GM19397 (cell line): ENCODE measurements at regions not wholly inside any gene's neighbourhood (a gene's known extent, or its start where the extent isn't known, plus 50 kb on each side); places are given as distances from the start of the nearest gene placed in this dataset.
"Not testable (repeated sequence)": the region's sequence is repeated elsewhere in the genome, so short reads cannot be mapped to it uniquely, and the experiment has no call there.

ENCODE experiments used
- ATAC-seq: cut with Tn5 transposase; IDR thresholded peaks from one replicate; pipeline ENCODE4 v1.9.1; 2021; ENCODE audit warnings: mild to moderate bottlenecking, moderate library complexity; ENCODE audit not compliant: unreplicated experiment

GRCh38 chr9:41367301-41367700 lies 178.2 kb upstream of the ZNG1F start:
- not testable (repeated sequence) for ATAC-seq

GRCh38 chr9:41361790-41362189 lies 172.7 kb upstream of the ZNG1F start:
- ATAC-seq: not testable (repeated sequence)

- ATAC-seq: not testable (repeated sequence)
These were observed 170.0 kb upstream of the ZNG1F start for GRCh38 chr9:41359116-41359515.

GRCh38 chr9:41358682-41359081 lies 169.6 kb upstream of the ZNG1F start:
- ATAC-seq: not testable (repeated sequence)

GRCh38 chr9:41357918-41358404 lies 168.8 kb upstream of the ZNG1F start:
- ATAC-seq: not testable (repeated sequence)

- ATAC-seq: not testable (repeated sequence)
These were observed 168.2 kb upstream of the ZNG1F start for GRCh38 chr9:41357350-41357748.

GRCh38 chr9:41356588-41357349 lies 167.7 kb upstream of the ZNG1F start:
- not testable (repeated sequence) for ATAC-seq

- not testable (repeated sequence) for ATAC-seq
These were observed 166.8 kb upstream of the ZNG1F start for GRCh38 chr9:41355712-41356450.

- ATAC-seq: not testable (repeated sequence)
These were observed 165.9 kb upstream of the ZNG1F start for GRCh38 chr9:41354978-41355377.

- ATAC-seq: not testable (repeated sequence)
These were observed 165.2 kb upstream of the ZNG1F start for GRCh38 chr9:41354060-41354934.

- not testable (repeated sequence) for ATAC-seq
These were observed 163.9 kb upstream of the ZNG1F start for GRCh38 chr9:41353026-41353425.

GRCh38 chr9:41352390-41352789 lies 163.3 kb upstream of the ZNG1F start:
- not testable (repeated sequence) for ATAC-seq

GRCh38 chr9:41347893-41348292 lies 158.8 kb upstream of the ZNG1F start:
- ATAC-seq: not testable (repeated sequence)

- ATAC-seq: not testable (repeated sequence)
These were observed 143.4 kb upstream of the ZNG1F start for GRCh38 chr9:41332562-41332961.

GRCh38 chr9:41321277-41321676 lies 132.2 kb upstream of the ZNG1F start:
- ATAC-seq: not testable (repeated sequence)

GRCh38 chr9:41308953-41309352 lies 119.8 kb upstream of the ZNG1F start:
- not testable (repeated sequence) for ATAC-seq

GRCh38 chr9:41285744-41286143 lies 96.6 kb upstream of the ZNG1F start:
- not testable (repeated sequence) for ATAC-seq

- not testable (repeated sequence) for ATAC-seq
These were observed 91.5 kb upstream of the ZNG1F start for GRCh38 chr9:41280299-41281238.

GRCh38 chr9:41279437-41279836 lies 90.3 kb upstream of the ZNG1F start:
- not testable (repeated sequence) for ATAC-seq

GRCh38 chr9:41279033-41279432 lies 89.9 kb upstream of the ZNG1F start:
- not testable (repeated sequence) for ATAC-seq
